ENCODE measurements at regions not wholly inside any gene's neighbourhood (a gene's known extent, or its start where the extent isn't known, plus 50 kb on each side); places are given as distances from the start of the nearest gene placed in this dataset.

GRCh38 chr14:61126603-61127498, 145.8 kb downstream of the SLC38A6 start:
- no peak for TF ChIP-seq CTCF (IDR thresholded peaks at IDR 0.05; ENCODE audit: control extremely low read depth in 1 of 3, insufficient read depth in 1 of 3, low read depth in 1 of 3, low read length in 3 of 3)
- no peak for TF ChIP-seq RFX5 (IDR thresholded peaks at IDR 0.05; ENCODE audit: borderline replicate concordance, low read depth, low read length)
- TF ChIP-seq RXRA (IDR thresholded peaks at IDR 0.05; ENCODE audit: insufficient read depth, low read depth, low read length) = no peak
- TF ChIP-seq ATF3 (IDR thresholded peaks at IDR 0.05; ENCODE audit: insufficient read depth, low read depth, low read length) = no peak
- TF ChIP-seq CEBPB (IDR thresholded peaks at IDR 0.05; ENCODE audit: low read depth, low read length) = no peak
- TF ChIP-seq POLR2A (IDR thresholded peaks at IDR 0.05; ENCODE audit: control extremely low read depth in 1 of 2, low read depth in 2 of 2, low read length in 2 of 2) = no peak
- no peak for TF ChIP-seq RAD21 (IDR thresholded peaks at IDR 0.05 in 1 of 2, conservative IDR thresholded peaks at IDR 0.05 in 1 of 2; ENCODE audit: low read depth in 2 of 2, low read length in 2 of 2)
- TF ChIP-seq POLR2AphosphoS5 (IDR thresholded peaks at IDR 0.05; ENCODE audit: low read depth, low read length) = no peak
- TF ChIP-seq MAFK (IDR thresholded peaks at IDR 0.05; ENCODE audit: low read depth, low read length) = no peak
- no peak for TF ChIP-seq ASH2L (IDR thresholded peaks at IDR 0.05; ENCODE audit: low read length)
- TF ChIP-seq BCL11A (IDR thresholded peaks at IDR 0.05; ENCODE audit: low read depth in 2 of 2, low read length in 2 of 2) = no peak
- TF ChIP-seq E2F6 (IDR thresholded peaks at IDR 0.05) = no peak
